Adrenal gland (tissue), 5 donors: ENCODE measurements at regions not wholly inside any gene's neighbourhood (a gene's known extent, or its start where the extent isn't known, plus 50 kb on each side); places are given as distances from the start of the nearest gene placed in this dataset.

ENCODE experiments used
- CTCF ChIP-seq, 6 experiments: fragments of 450-650 bp in 4 of 6; fragments of 200-600 bp in 2 of 6; sonication (generic) in 1 of 6; IDR thresholded peaks; 1 replicate in 5 of 6; 2 replicates in 1 of 6; pipeline versions ENCODE4 v1.5.1 to v1.8.0; 2016 to 2021; ENCODE audit warnings: antibody characterized with exemption in 6 of 6, mild to moderate bottlenecking in 2 of 6, moderate library complexity in 1 of 6
- POLR2A ChIP-seq, 2 donors: fragments of 450-650 bp; IDR thresholded peaks; one replicate each; pipeline ENCODE4 v1.6.1; 2017; ENCODE audit warnings: antibody characterized with exemption in 2 of 2, mild to moderate bottlenecking in 2 of 2, moderate library complexity in 1 of 2
- donor health status: DM: no; HTN: no; CAD: no.

- TF ChIP-seq CTCF (IDR thresholded peaks at IDR 0.05), result no peak
- no peak for TF ChIP-seq POLR2A (IDR thresholded peaks at IDR 0.05)
These were observed 74.5 kb downstream of the KATNIP start for GRCh38 chr16:27624154-27625049.
